Kidney epithelial cell (primary cell): ENCODE measurements at regions not wholly inside any gene's neighbourhood (a gene's known extent, or its start where the extent isn't known, plus 50 kb on each side); places are given as distances from the start of the nearest gene placed in this dataset.

ENCODE experiments used
- DNase-seq: peaks from one replicate; pipeline ENCODE4 v3.0.0-alpha.2; 2010; ENCODE audit warnings: low read depth
- H3K27me3 ChIP-seq: 2 replicates; pipeline ENCODE4 v1.6.0; 2011; ENCODE audit warnings: low read length; ENCODE audit not compliant: control insufficient read depth, insufficient read depth
- H3K36me3 ChIP-seq: 2 replicates; pipeline ENCODE4 v1.5.1; 2011; ENCODE audit warnings: low read length; ENCODE audit not compliant: control insufficient read depth, insufficient read depth
- H3K4me3 ChIP-seq: 2 replicates; pipeline ENCODE4 v1.5.1; 2011; ENCODE audit warnings: low read depth, mild to moderate bottlenecking, control low read depth, low read length
- CTCF ChIP-seq: IDR thresholded peaks from 2 replicates; pipeline ENCODE4 v1.5.1; 2011; ENCODE audit warnings: mild to moderate bottlenecking, moderate library complexity, low read length, control low read depth, inconsistent platforms; ENCODE audit not compliant: insufficient read depth, poor library complexity, severe bottlenecking

DNA sequence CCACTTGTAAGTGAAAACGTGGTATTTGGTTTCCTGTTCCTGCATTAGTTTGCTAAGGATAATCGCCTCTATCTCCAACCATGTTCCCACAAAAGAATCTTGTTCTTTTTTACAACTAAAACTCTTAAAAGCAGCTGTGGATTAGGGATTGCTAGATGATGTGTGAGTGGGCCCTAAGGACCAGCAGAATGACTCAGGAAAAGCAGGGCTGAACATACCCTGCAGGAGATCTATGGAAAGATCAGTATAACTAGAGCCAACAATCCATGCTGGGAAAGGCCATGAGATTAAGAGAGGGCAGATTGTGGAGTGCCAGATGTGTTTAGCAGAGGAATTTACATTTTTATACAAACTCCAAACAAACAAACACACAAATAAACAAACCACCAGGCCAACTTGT is 128.4 kb upstream of the TMEM164 start:
- no peak for DNase-seq
- TF ChIP-seq CTCF, result no peak
- no peak overlapping the region for H3K4me3 ChIP-seq
- H3K27me3 ChIP-seq, result no peaks in the 10 kb centered on the region
- no peaks in the 10 kb centered on the region for H3K36me3 ChIP-seq

GRCh38 chrX:109875831-109876230 is 127.1 kb upstream of the TMEM164 start:
- TF ChIP-seq CTCF, result no peak
- no peak for DNase-seq
- Histone ChIP-seq H3K36me3 (no peaks in the 10 kb centered on the region), H3K4me3 (no peak overlapping the region), H3K27me3 (no peaks in the 10 kb centered on the region)

DNA sequence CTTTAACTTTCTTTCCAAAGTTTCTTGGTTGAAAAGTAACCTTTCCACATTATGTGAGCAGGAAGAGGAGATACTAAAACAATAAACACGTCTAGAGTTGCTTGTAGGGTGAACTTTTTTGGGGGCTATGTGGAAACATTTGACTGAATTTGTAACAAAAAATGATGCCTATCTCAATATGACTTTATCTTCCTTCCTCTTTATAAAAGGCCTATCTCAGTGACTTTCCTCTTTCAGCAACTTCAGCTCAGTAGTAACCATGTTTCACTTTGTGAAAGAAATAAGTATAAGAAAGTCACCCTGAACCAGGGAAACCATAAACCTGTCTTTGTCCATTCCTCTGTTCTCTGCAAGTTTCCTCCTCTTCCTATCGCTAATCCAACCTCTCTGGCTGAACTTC is 124.7 kb upstream of the TMEM164 start:
- H3K36me3 ChIP-seq, result no peaks in the 10 kb centered on the region
- H3K4me3 ChIP-seq, result no peak overlapping the region
- TF ChIP-seq CTCF, result no peak
- no peaks in the 10 kb centered on the region for H3K27me3 ChIP-seq
- no peak for DNase-seq

DNA sequence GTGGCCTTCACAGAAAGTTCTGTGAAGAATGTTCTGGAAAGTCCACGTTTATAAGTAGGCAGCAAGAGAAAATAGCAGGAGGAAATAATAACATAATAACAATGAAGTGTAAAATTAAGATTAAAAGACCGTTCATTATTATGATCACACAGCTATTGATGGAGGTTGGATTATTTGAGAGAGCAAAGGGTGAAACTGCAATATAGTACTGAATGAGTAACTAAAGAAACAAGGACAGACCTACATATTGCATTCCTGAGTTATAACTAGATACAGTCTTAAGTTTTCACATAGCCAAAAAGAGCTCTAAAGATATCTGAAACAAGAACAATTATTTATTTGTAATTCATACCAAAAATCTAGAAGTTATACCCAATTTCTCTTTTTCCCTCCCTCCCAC is 122.9 kb upstream of the TMEM164 start:
- no peak for TF ChIP-seq CTCF

GRCh38 chrX:109880629-109881028 is 122.3 kb upstream of the TMEM164 start:
- no peak for TF ChIP-seq CTCF
- H3K36me3 ChIP-seq, result no peaks in the 10 kb centered on the region
- no peak overlapping the region for H3K4me3 ChIP-seq
- no peaks in the 10 kb centered on the region for H3K27me3 ChIP-seq
- no peak for DNase-seq

More for the DNA sequence above, 122.9 kb upstream of the TMEM164 start:
- H3K27me3 ChIP-seq, result no peaks in the 10 kb centered on the region
- DNase-seq, result no peak
- H3K4me3 ChIP-seq, result no peak overlapping the region
- no peaks in the 10 kb centered on the region for H3K36me3 ChIP-seq

GRCh38 chrX:109886122-109886761 is 116.7 kb upstream of the TMEM164 start:
- TF ChIP-seq CTCF, result peak; percentile 73
- H3K36me3 ChIP-seq, result no peaks in the 10 kb centered on the region
- no peaks in the 10 kb centered on the region for H3K27me3 ChIP-seq
- H3K4me3 ChIP-seq, result no peak overlapping the region
- DNase-seq, result no peak
